Keratinocyte (primary cell): ENCODE measurements at regions not wholly inside any gene's neighbourhood (a gene's known extent, or its start where the extent isn't known, plus 50 kb on each side); places are given as distances from the start of the nearest gene placed in this dataset.

Experiments used
- DNase-seq: peaks from one replicate; pipeline ENCODE4 v3.0.0-alpha.2; 2011; ENCODE audit warnings: low read depth, missing footprints, low spot score
- FAIRE-seq: peaks from 2 replicates; lab custom pipeline; 2011; peaks lifted over from hg19 to GRCh38; lab: Jason Lieb, UNC
- H2AFZ ChIP-seq: 2 replicates; pipeline ENCODE4 v1.6.0; 2012; ENCODE audit warnings: low read length, control low read depth, inconsistent platforms; ENCODE audit not compliant: control insufficient read depth
- H3K27ac ChIP-seq: 2 replicates; pipeline ENCODE4 v1.5.1; 2011; ENCODE audit warnings: low read length; ENCODE audit not compliant: control insufficient read depth, insufficient read depth
- H3K27me3 ChIP-seq: 3 replicates; pipeline ENCODE4 v1.6.0; 2011; ENCODE audit warnings: low read length; ENCODE audit not compliant: control insufficient read depth, insufficient read depth; ENCODE audit errors: extremely low read depth
- H3K36me3 ChIP-seq, 2 experiments: 2 replicates in 1 of 2; 3 replicates in 1 of 2; pipeline ENCODE4 v1.5.1; 2011; ENCODE audit warnings: low read length in 2 of 2, mild to moderate bottlenecking in 1 of 2; ENCODE audit not compliant: control insufficient read depth in 2 of 2, insufficient read depth in 2 of 2; ENCODE audit errors: extremely low read depth in 1 of 2
- H3K4me1 ChIP-seq: 3 replicates; pipeline ENCODE4 v1.5.1; 2011; ENCODE audit warnings: low read length; ENCODE audit not compliant: control insufficient read depth, insufficient read depth; ENCODE audit errors: extremely low read depth
- H3K4me2 ChIP-seq: 3 replicates; pipeline ENCODE4 v1.6.0; 2011; ENCODE audit warnings: low read depth, low read length; ENCODE audit not compliant: control insufficient read depth, insufficient read depth; ENCODE audit errors: extremely low read depth
- H3K4me3 ChIP-seq, 3 experiments: fragments of 200-600 bp in 1 of 3; sonication (generic) in 1 of 3; 2 replicates in 2 of 3; 3 replicates in 1 of 3; pipeline ENCODE4 v1.5.1; 2011 to 2016; ENCODE audit warnings: low read length in 3 of 3, mild to moderate bottlenecking in 3 of 3, control low read depth in 2 of 3, inconsistent platforms in 1 of 3, low read depth in 1 of 3, mixed read lengths in 1 of 3, mixed run types in 1 of 3, moderate library complexity in 1 of 3; ENCODE audit not compliant: control insufficient read depth in 2 of 3, insufficient read depth in 2 of 3; ENCODE audit errors: extremely low read depth in 1 of 3
- H3K79me2 ChIP-seq: 2 replicates; pipeline ENCODE4 v1.6.0; 2012; ENCODE audit warnings: low read length; ENCODE audit not compliant: control insufficient read depth, insufficient read depth
- H3K9ac ChIP-seq: 3 replicates; pipeline ENCODE4 v1.6.0; 2011; ENCODE audit warnings: low read length; ENCODE audit not compliant: control insufficient read depth, insufficient read depth; ENCODE audit errors: extremely low read depth
- H3K9me1 ChIP-seq: 3 replicates; pipeline ENCODE4 v1.6.0; 2011; ENCODE audit warnings: low read length; ENCODE audit not compliant: control insufficient read depth, insufficient read depth; ENCODE audit errors: extremely low read depth
- H3K9me3 ChIP-seq: 2 replicates; pipeline ENCODE4 v1.5.1; 2012; ENCODE audit warnings: low read depth, low read length; ENCODE audit not compliant: control insufficient read depth
- H4K20me1 ChIP-seq: 3 replicates; pipeline ENCODE4 v1.6.0; 2011; ENCODE audit warnings: low read length; ENCODE audit not compliant: control insufficient read depth, insufficient read depth; ENCODE audit errors: extremely low read depth
- EZH2 ChIP-seq: IDR thresholded peaks from one replicate; pipeline ENCODE4 v1.6.1; 2012; ENCODE audit warnings: inconsistent platforms, mild to moderate bottlenecking, low read length, moderate library complexity
- dilution Hi-C: fragments of 300-500 bp; cut with MboI; formaldehyde crosslinking; loops from one replicate; pipeline ENCODE4 v1.7.0; 2020; ENCODE audit warnings: low sequenced_read_pairs; ENCODE audit not compliant: extremely low pct_ligation_motif_present
- TF ChIP-seq, protein P1 (sequence below), 3 experiments: IDR thresholded peaks in 1 of 3; conservative IDR thresholded peaks in 1 of 3; optimal IDR thresholded peaks in 1 of 3; 2 replicates in 2 of 3; 3 replicates in 1 of 3; pipeline versions ENCODE3 to v1.5.1; 2011; ENCODE audit warnings: low read length in 3 of 3, mild to moderate bottlenecking in 3 of 3, moderate library complexity in 2 of 3, control low read depth in 1 of 3, inconsistent platforms in 1 of 3; ENCODE audit not compliant: insufficient read depth in 2 of 3; ENCODE audit errors: extremely low read depth in 1 of 3

DNA sequence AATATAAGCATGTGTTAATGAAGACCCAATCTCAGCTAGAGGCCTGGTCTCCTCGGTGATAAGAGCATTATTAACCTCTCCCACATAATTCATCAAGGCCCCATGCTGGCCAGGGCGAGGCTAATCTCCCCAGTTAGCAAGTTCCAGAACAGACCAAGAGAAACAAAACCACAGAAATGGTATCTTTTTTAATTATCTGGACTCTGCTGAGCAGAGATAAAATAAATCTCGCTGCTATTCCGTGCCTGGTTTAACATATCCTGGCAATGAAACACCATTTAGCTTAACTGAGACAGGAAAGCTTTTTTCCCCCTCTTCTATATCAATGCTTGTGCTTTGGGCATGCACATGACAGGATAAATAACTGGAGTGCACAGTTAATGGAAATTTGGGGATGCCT is 72.5 kb upstream of the ARHGEF3 start:
- H3K4me2 ChIP-seq = no peak overlapping the region
- no peak for TF ChIP-seq EZH2
- TF ChIP-seq, protein P1, sequence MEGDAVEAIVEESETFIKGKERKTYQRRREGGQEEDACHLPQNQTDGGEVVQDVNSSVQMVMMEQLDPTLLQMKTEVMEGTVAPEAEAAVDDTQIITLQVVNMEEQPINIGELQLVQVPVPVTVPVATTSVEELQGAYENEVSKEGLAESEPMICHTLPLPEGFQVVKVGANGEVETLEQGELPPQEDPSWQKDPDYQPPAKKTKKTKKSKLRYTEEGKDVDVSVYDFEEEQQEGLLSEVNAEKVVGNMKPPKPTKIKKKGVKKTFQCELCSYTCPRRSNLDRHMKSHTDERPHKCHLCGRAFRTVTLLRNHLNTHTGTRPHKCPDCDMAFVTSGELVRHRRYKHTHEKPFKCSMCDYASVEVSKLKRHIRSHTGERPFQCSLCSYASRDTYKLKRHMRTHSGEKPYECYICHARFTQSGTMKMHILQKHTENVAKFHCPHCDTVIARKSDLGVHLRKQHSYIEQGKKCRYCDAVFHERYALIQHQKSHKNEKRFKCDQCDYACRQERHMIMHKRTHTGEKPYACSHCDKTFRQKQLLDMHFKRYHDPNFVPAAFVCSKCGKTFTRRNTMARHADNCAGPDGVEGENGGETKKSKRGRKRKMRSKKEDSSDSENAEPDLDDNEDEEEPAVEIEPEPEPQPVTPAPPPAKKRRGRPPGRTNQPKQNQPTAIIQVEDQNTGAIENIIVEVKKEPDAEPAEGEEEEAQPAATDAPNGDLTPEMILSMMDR (optimal IDR thresholded peaks at IDR 0.05 in 1 of 3, IDR thresholded peaks at IDR 0.05 in 1 of 3, conservative IDR thresholded peaks at IDR 0.05 in 1 of 3; ENCODE audit: extremely low read depth in 1 of 3, insufficient read depth in 2 of 3, low read length in 3 of 3) = no peak

GRCh38 chr3:56870436-56870835 is 68.7 kb upstream of the ARHGEF3 start:
- FAIRE-seq = no peak

More for the DNA sequence above, 72.5 kb upstream of the ARHGEF3 start:
- H3K27me3 ChIP-seq = no peaks in the 10 kb centered on the region
- no peak overlapping the region for H2AFZ ChIP-seq
- H3K36me3 ChIP-seq = no peaks in the 10 kb centered on the region
- DNase-seq (no peak), FAIRE-seq (no peak)
- no peaks in the 10 kb centered on the region for H3K9me1 ChIP-seq
- peaks cover 2% of the 10 kb centered on the region for H3K4me1 ChIP-seq
- H3K4me3 ChIP-seq = no peak overlapping the region
- no peak overlapping the region for H3K9ac ChIP-seq
- dilution Hi-C loops = no loop called here
- H4K20me1 ChIP-seq = no peaks in the 10 kb centered on the region
- no peak overlapping the region for H3K27ac ChIP-seq
- no peaks in the 10 kb centered on the region for H3K79me2 ChIP-seq
- H3K9me3 ChIP-seq = no peaks in the 10 kb centered on the region

More at GRCh38 chr3:56870436-56870835, 68.7 kb upstream of the ARHGEF3 start:
- Histone ChIP-seq H2AFZ (no peak overlapping the region), H3K4me3 (no peak overlapping the region), H3K9ac (no peak overlapping the region), H3K27ac (no peak overlapping the region), H3K4me2 (no peak overlapping the region), H4K20me1 (no peaks in the 10 kb centered on the region), H3K9me3 (no peaks in the 10 kb centered on the region), H3K9me1 (no peaks in the 10 kb centered on the region), H3K79me2 (no peaks in the 10 kb centered on the region), H3K27me3 (no peaks in the 10 kb centered on the region), H3K36me3 (no peaks in the 10 kb centered on the region), H3K4me1 (no peaks in the 10 kb centered on the region)
- TF ChIP-seq, protein P1 (optimal IDR thresholded peaks at IDR 0.05 in 1 of 3, IDR thresholded peaks at IDR 0.05 in 1 of 3, conservative IDR thresholded peaks at IDR 0.05 in 1 of 3; ENCODE audit: extremely low read depth in 1 of 3, insufficient read depth in 2 of 3, low read length in 3 of 3) = no peak
- no peak for TF ChIP-seq EZH2
- DNase-seq = no peak
- dilution Hi-C loops = no loop called here
